Fibroblast of lung (primary cell): ENCODE measurements at regions not wholly inside any gene's neighbourhood (a gene's known extent, or its start where the extent isn't known, plus 50 kb on each side); places are given as distances from the start of the nearest gene placed in this dataset.
A peak's percentile ranks its signal among the peaks of the same experiment; 100 is the strongest.

Source experiments
- DNase-seq, 2 donors: peaks; one replicate each; pipeline versions ENCODE4 v3.0.0 to v3.0.0-alpha.2; 2010; ENCODE audit warnings: low read depth in 2 of 2
- H2AFZ ChIP-seq: 2 replicates; pipeline ENCODE4 v1.5.1; 2012; ENCODE audit warnings: low read length, control low read depth, inconsistent platforms
- H3K27ac ChIP-seq: 2 replicates; pipeline ENCODE4 v1.5.1; 2011; ENCODE audit warnings: low read length, control low read depth; ENCODE audit not compliant: insufficient read depth
- H3K27me3 ChIP-seq: 2 replicates; pipeline ENCODE4 v1.5.1; 2011; ENCODE audit warnings: mild to moderate bottlenecking, low read length; ENCODE audit not compliant: control insufficient read depth, insufficient read depth
- H3K36me3 ChIP-seq: 2 replicates; pipeline ENCODE4 v1.5.1; 2011; ENCODE audit warnings: low read length; ENCODE audit not compliant: control insufficient read depth, insufficient read depth
- H3K4me1 ChIP-seq: 2 replicates; pipeline ENCODE4 v1.5.1; 2011; ENCODE audit warnings: low read length; ENCODE audit not compliant: control insufficient read depth, insufficient read depth; ENCODE audit errors: extremely low read depth
- H3K4me2 ChIP-seq: 2 replicates; pipeline ENCODE4 v1.5.1; 2011; ENCODE audit warnings: low read length, control low read depth; ENCODE audit not compliant: insufficient read depth; ENCODE audit errors: extremely low read depth
- H3K4me3 ChIP-seq, 4 experiments: fragments of 200-600 bp in 1 of 4; sonication (generic) in 1 of 4; replicated peaks in 1 of 4; 2 replicates each; pipeline ENCODE4 v1.5.1; 2011 to 2016; ENCODE audit warnings: low read length in 4 of 4, low read depth in 3 of 4, mild to moderate bottlenecking in 3 of 4, control low read depth in 2 of 4, inconsistent platforms in 1 of 4, mixed read lengths in 1 of 4; ENCODE audit not compliant: insufficient read depth in 1 of 4; ENCODE audit errors: control extremely low read depth in 1 of 4
- H3K79me2 ChIP-seq: 2 replicates; pipeline ENCODE4 v1.5.1; 2012; ENCODE audit warnings: mild to moderate bottlenecking, low read length, inconsistent platforms; ENCODE audit not compliant: control insufficient read depth, insufficient read depth
- H3K9ac ChIP-seq: 2 replicates; pipeline ENCODE4 v1.5.1; 2011; ENCODE audit warnings: mild to moderate bottlenecking, low read length, control low read depth; ENCODE audit not compliant: insufficient read depth
- H3K9me3 ChIP-seq: 2 replicates; pipeline ENCODE4 v1.5.1; 2012; ENCODE audit warnings: low read depth, low read length; ENCODE audit not compliant: control insufficient read depth, insufficient read depth
- H4K20me1 ChIP-seq: 2 replicates; pipeline ENCODE4 v1.5.1; 2011; ENCODE audit warnings: low read length; ENCODE audit not compliant: control insufficient read depth, insufficient read depth; ENCODE audit errors: extremely low read depth
- CTCF ChIP-seq, 2 donors: IDR thresholded peaks in 1 of 2; conservative IDR thresholded peaks in 1 of 2; 1 replicate in 1 of 2; 2 replicates in 1 of 2; pipeline ENCODE4 v1.5.1; 2011 to 2012; ENCODE audit warnings: low read length in 2 of 2, control low read depth in 1 of 2, inconsistent platforms in 1 of 2, low read depth in 1 of 2, mild to moderate bottlenecking in 1 of 2
- EZH2 ChIP-seq: IDR thresholded peaks from 2 replicates; pipeline ENCODE4 v1.5.1; 2012; ENCODE audit warnings: low read length, control low read depth, mild to moderate bottlenecking; ENCODE audit errors: missing control alignments

GRCh38 chr10:2938869-2939268, 128.5 kb upstream of the PFKP start:
- H3K79me2 ChIP-seq: no peaks in the 10 kb centered on the region
- no peaks in the 10 kb centered on the region for H4K20me1 ChIP-seq
- H3K9me3 ChIP-seq: no peaks in the 10 kb centered on the region
- H3K9ac ChIP-seq: no peak overlapping the region
- no peaks in the 10 kb centered on the region for H3K4me1 ChIP-seq
- no peak for TF ChIP-seq EZH2
- peak; percentile 12 to 20 for TF ChIP-seq CTCF (conservative IDR thresholded peaks at IDR 0.05 in 1 of 2, IDR thresholded peaks at IDR 0.05 in 1 of 2; ENCODE audit: low read depth in 1 of 2, low read length in 2 of 2)
- H3K4me2 ChIP-seq: no peak overlapping the region
- H3K27me3 ChIP-seq: peaks cover 2% of the 10 kb centered on the region
- no peak overlapping the region for H3K4me3 ChIP-seq
- peak; percentile 11 for DNase-seq
- no peak overlapping the region for H3K27ac ChIP-seq
- H2AFZ ChIP-seq: no peak overlapping the region
- H3K36me3 ChIP-seq: no peaks in the 10 kb centered on the region

GRCh38 chr10:2936816-2937215, 130.5 kb upstream of the PFKP start:
- no peak overlapping the region for H3K4me3 ChIP-seq
- peaks cover 2% of the 10 kb centered on the region for H3K27me3 ChIP-seq
- no peak overlapping the region for H3K4me2 ChIP-seq
- H3K4me1 ChIP-seq: no peaks in the 10 kb centered on the region
- H2AFZ ChIP-seq: no peak overlapping the region
- H3K9ac ChIP-seq: no peak overlapping the region
- H4K20me1 ChIP-seq: no peaks in the 10 kb centered on the region
- no peaks in the 10 kb centered on the region for H3K36me3 ChIP-seq
- H3K27ac ChIP-seq: no peak overlapping the region
- peak in 1 of 2 donors; percentile 48 for DNase-seq
- TF ChIP-seq EZH2: no peak
- TF ChIP-seq CTCF (conservative IDR thresholded peaks at IDR 0.05 in 1 of 2, IDR thresholded peaks at IDR 0.05 in 1 of 2; ENCODE audit: low read depth in 1 of 2, low read length in 2 of 2): no peak
- H3K9me3 ChIP-seq: no peaks in the 10 kb centered on the region
- H3K79me2 ChIP-seq: no peaks in the 10 kb centered on the region

GRCh38 chr10:2935647-2936386, 131.5 kb upstream of the PFKP start:
- Histone ChIP-seq H3K36me3 (no peaks in the 10 kb centered on the region), H3K4me1 (no peaks in the 10 kb centered on the region), H3K4me3 (no peak overlapping the region), H3K9me3 (no peaks in the 10 kb centered on the region), H3K27me3 (peaks cover 2% of the 10 kb centered on the region), H3K4me2 (no peak overlapping the region), H3K79me2 (no peaks in the 10 kb centered on the region), H3K9ac (no peak overlapping the region), H2AFZ (no peak overlapping the region), H3K27ac (no peak overlapping the region), H4K20me1 (no peaks in the 10 kb centered on the region)
- TF ChIP-seq EZH2: no peak
- no peak for DNase-seq
